Thoracic aorta (tissue), 2 donors: ENCODE measurements at regions not wholly inside any gene's neighbourhood (a gene's known extent, or its start where the extent isn't known, plus 50 kb on each side); places are given as distances from the start of the nearest gene placed in this dataset.
A peak's percentile ranks its signal among the peaks of the same experiment; 100 is the strongest.
"Not testable (repeated sequence)": the region's sequence is repeated elsewhere in the genome, so short reads cannot be mapped to it uniquely, and the experiment has no call there.

Experiments
- ATAC-seq: fragments of 150-250 bp; one replicate; pipeline ENCODE4 v1.8.0; 2017; ENCODE audit warnings: low read depth; ENCODE audit not compliant: insufficient number of reproducible peaks, low FRiP score
- DNase-seq: peaks from one replicate; pipeline ENCODE4 v3.0.0-alpha.2; 2020; ENCODE audit warnings: low spot score
- H3K27ac ChIP-seq, 2 donors: fragments of 200-600 bp; sonication (generic); 1 replicate in 1 of 2; 2 replicates in 1 of 2; pipeline ENCODE4 v1.5.1; 2016; ENCODE audit warnings: mild to moderate bottlenecking in 2 of 2, moderate library complexity in 2 of 2
- H3K27me3 ChIP-seq: fragments of 200-600 bp; sonication (generic); replicated peaks from 2 replicates; pipeline ENCODE4 v1.6.0; 2016; ENCODE audit warnings: mild to moderate bottlenecking; ENCODE audit not compliant: insufficient read depth
- H3K36me3 ChIP-seq: fragments of 200-600 bp; sonication (generic); one replicate; pipeline ENCODE4 v1.5.1; 2016
- H3K4me1 ChIP-seq, 2 donors: fragments of 200-600 bp; sonication (generic); 1 replicate in 1 of 2; 2 replicates in 1 of 2; pipeline versions ENCODE4 v1.5.1 to v1.6.0; 2016; ENCODE audit warnings: low read depth in 2 of 2, mild to moderate bottlenecking in 1 of 2; ENCODE audit not compliant: control insufficient read depth in 1 of 2
- H3K4me3 ChIP-seq: fragments of 200-600 bp; sonication (generic); 2 replicates; pipeline ENCODE4 v1.5.1; 2016; ENCODE audit warnings: mild to moderate bottlenecking
- H3K9me3 ChIP-seq: fragments of 200-600 bp; sonication (generic); 2 replicates; pipeline ENCODE4 v1.5.1; 2016
- TF ChIP-seq, protein P1 (sequence below): fragments of 200-600 bp; sonication (generic); IDR thresholded peaks from one replicate; pipeline ENCODE4 v1.5.1; 2019; ENCODE audit warnings: antibody characterized with exemption

- TF ChIP-seq, protein P1, sequence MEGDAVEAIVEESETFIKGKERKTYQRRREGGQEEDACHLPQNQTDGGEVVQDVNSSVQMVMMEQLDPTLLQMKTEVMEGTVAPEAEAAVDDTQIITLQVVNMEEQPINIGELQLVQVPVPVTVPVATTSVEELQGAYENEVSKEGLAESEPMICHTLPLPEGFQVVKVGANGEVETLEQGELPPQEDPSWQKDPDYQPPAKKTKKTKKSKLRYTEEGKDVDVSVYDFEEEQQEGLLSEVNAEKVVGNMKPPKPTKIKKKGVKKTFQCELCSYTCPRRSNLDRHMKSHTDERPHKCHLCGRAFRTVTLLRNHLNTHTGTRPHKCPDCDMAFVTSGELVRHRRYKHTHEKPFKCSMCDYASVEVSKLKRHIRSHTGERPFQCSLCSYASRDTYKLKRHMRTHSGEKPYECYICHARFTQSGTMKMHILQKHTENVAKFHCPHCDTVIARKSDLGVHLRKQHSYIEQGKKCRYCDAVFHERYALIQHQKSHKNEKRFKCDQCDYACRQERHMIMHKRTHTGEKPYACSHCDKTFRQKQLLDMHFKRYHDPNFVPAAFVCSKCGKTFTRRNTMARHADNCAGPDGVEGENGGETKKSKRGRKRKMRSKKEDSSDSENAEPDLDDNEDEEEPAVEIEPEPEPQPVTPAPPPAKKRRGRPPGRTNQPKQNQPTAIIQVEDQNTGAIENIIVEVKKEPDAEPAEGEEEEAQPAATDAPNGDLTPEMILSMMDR: no peak
- no peaks in the 10 kb centered on the region for H3K27me3 ChIP-seq
- H3K4me3 ChIP-seq: no peak overlapping the region
- peaks cover 23 to 38% of the 10 kb centered on the region in 2 donors for H3K4me1 ChIP-seq
- H3K27ac ChIP-seq: peak overlapping the region; percentile 40 to 50
- H3K9me3 ChIP-seq: no peaks in the 10 kb centered on the region
- ATAC-seq: no peak
- H3K36me3 ChIP-seq: no peaks in the 10 kb centered on the region
- DNase-seq: no peak
Measured at GRCh38 chr21:39074508-39074907, 108.7 kb downstream of the PSMG1 start.

- Histone ChIP-seq H3K9me3 (no peaks in the 10 kb centered on the region), H3K27me3 (no peaks in the 10 kb centered on the region), H3K4me1 (peaks cover 23 to 38% of the 10 kb centered on the region in 2 donors), H3K36me3 (no peaks in the 10 kb centered on the region), H3K27ac (peak overlapping the region; percentile 40 to 50), H3K4me3 (no peak overlapping the region)
- ATAC-seq: no peak
- TF ChIP-seq, protein P1: no peak
- DNase-seq: no peak
Measured at GRCh38 chr21:39073717-39074116, 109.5 kb downstream of the PSMG1 start.

DNA sequence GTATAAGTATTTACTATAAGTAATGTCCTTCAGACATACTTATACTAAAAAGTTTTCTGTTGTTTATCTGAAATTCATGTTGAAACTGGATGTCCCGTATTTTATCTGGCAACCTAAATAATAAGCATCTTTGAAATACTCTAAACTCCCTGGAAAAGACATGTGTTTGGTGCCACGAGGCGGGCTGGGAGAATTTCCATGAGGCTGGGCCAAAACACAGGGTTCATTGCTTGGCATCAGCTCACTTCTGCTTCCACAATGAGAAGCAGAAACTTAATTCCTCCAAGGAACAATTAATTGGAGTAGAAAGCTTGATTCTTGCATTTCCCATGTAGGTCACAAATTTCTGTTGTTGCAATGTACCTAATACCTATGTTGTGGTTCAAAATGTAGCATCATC is 110.2 kb downstream of the PSMG1 start:
- H3K4me1 ChIP-seq: peaks cover 23 to 39% of the 10 kb centered on the region in 2 donors
- H3K27me3 ChIP-seq: no peaks in the 10 kb centered on the region
- no peak for DNase-seq
- no peak for ATAC-seq
- no peaks in the 10 kb centered on the region for H3K9me3 ChIP-seq
- no peak overlapping the region for H3K4me3 ChIP-seq
- no peaks in the 10 kb centered on the region for H3K36me3 ChIP-seq
- H3K27ac ChIP-seq: peak overlapping the region; percentile 50 to 76
- TF ChIP-seq, protein P1: no peak

DNA sequence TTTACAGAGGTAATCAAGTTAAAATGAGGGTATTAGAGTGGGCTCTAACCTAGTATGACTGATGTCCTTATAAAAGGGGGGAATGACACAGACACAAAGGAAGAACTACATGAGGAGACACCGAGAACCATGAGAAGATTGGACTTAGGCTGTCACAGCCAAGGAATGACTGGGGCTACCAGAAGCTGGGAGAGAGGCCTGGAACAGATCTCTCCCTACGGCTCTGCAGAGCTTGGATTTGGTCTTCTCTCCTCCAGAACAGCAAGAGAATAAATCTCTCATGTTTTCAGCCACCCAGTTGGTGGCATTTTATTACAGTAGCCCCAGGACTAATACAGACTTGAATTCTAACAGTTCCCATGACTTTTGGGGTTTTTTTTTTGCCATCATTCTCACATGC is 110.8 kb downstream of the PSMG1 start:
- ATAC-seq (no peak), DNase-seq (no peak)

DNA sequence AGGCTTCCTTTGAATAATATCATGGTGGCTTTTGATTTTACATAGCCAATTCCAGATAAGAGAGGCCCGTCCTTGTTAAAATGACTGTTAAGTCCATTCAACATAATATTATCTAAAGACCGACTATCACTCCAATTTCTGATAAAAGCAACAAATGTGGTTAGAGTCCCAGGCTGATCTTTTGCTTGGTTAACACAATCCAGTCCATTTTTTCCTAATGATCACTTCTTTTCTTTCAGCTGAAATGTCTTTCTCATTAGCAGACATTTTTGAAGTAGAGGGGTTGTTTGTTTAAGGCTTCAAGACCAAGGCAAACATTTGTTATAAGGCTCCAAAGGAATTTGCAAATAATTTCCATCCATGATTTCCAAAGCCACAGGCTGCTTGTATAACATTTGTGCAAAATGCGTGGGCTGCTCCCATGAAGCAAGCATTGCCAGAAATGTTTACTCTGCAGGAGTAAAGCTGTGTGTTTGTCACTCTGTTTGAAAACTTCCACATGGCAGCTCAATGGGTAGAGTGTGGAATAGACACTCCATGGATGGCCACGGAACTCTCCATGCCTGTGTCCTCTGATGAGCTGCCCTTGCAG is 111.5 kb downstream of the PSMG1 start:
- Histone ChIP-seq H3K27ac (peak overlapping the region; percentile 64 to 76), H3K4me3 (no peak overlapping the region), H3K4me1 (peaks cover 33 to 53% of the 10 kb centered on the region in 2 donors), H3K27me3 (no peaks in the 10 kb centered on the region), H3K9me3 (no peaks in the 10 kb centered on the region), H3K36me3 (no peaks in the 10 kb centered on the region)
- DNase-seq: no peak
- ATAC-seq: no peak
- TF ChIP-seq, protein P1: no peak

More for the DNA sequence above, 110.8 kb downstream of the PSMG1 start:
- Histone ChIP-seq H3K36me3 (no peaks in the 10 kb centered on the region), H3K4me1 (peaks cover 25 to 45% of the 10 kb centered on the region in 2 donors), H3K27me3 (no peaks in the 10 kb centered on the region), H3K4me3 (no peak overlapping the region), H3K9me3 (no peaks in the 10 kb centered on the region), H3K27ac (peak overlapping the region; percentile 64 to 76)
- TF ChIP-seq, protein P1: no peak

DNA sequence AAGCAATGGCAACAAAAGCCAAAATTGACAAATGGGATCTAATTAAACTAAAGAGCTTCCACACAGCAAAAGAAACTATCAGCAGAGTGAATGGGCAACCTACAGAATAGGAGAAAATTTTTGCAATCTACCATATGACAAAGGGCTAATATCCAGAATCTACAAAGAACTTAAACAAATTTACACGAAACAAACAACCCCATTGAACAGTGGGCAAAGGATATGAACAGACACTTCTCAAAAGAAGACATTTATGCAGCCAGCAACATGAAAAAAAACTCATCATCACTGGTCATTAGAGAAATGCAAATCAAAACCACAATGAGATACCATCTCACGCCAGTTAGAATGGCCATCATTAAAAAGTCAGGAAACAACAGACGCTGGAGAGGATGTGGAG is 113.4 kb downstream of the PSMG1 start:
- H3K36me3 ChIP-seq, H3K27me3 ChIP-seq, DNase-seq, ATAC-seq, H3K9me3 ChIP-seq, H3K27ac ChIP-seq, H3K4me3 ChIP-seq: not testable (repeated sequence)
- H3K4me1 ChIP-seq: peaks cover 41 to 68% of the 10 kb centered on the region in 2 donors
